G401 (cell line): ENCODE measurements at regions not wholly inside any gene's neighbourhood (a gene's known extent, or its start where the extent isn't known, plus 50 kb on each side); places are given as distances from the start of the nearest gene placed in this dataset.
"Not testable (repeated sequence)": the region's sequence is repeated elsewhere in the genome, so short reads cannot be mapped to it uniquely, and the experiment has no call there.

Source experiments
- DNase-seq: peaks from one replicate; pipeline ENCODE4 v3.0.0-alpha.2; 2015; ENCODE audit warnings: low spot score
- in situ Hi-C: cut with HindIII; loops from 2 replicates; pipeline ENCODE4 v1.10.0; 2016; ENCODE audit warnings: low sequenced_read_pairs, mixed read lengths

DNA sequence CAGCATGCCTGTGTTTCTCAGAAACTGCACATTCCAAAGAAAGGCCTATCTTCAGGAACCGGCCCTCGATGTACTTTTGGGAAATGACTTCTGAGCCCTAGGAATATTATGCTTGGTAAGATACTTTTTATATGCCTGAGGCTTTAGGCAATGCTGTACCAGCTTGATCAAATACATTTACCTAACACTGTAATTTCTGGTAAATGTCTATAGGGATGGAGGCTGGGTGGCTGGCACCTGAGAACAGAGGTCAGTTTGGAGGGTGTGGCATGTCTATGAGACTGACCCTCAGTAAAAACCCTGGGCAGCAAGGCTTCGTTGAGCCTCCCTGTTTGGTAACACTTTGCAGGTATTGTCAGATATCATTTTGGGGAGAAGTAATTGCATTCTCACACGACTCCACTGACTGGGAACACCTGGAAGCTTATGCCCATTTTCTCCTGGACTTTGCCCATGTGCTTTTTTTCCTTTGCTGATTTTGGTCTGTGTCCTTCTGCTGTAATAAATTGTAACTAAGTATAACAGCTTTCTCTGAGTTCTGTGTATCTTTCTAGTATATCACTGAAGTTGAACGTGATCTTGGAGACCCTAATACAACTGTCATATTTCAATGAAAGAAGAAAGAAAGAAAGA is 1339.1 kb downstream of the OLFM4 start:
- no peak for DNase-seq

DNA sequence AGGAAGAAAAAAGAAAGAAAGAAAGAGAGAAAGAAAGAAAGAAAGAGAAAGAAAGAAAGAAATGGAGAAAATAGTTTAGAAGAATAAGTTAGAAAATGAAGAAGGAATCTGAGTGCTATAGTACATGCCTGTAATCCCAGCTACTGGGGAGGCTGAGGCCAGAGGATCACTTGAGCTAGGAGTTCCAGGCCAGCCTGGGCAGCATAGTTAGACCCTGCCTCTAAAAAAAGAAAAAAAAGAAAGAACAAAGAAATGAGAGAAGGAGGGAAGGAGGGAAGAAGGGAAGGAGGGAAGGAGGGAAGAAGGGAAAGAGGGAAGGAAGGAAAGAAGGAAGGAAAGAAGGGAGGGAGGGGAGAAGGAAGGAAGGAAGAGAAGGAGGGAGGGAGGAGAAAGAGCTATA is 1339.8 kb downstream of the OLFM4 start:
- no peak for DNase-seq
- in situ Hi-C loops, result no loop called here

More for the DNA sequence above, 1339.1 kb downstream of the OLFM4 start:
- in situ Hi-C loops, result no loop called here

- in situ Hi-C loops, result no loop called here
- DNase-seq, result peak; percentile 57
These were observed 1344.6 kb downstream of the OLFM4 start for GRCh38 chr13:54373211-54373610.

DNA sequence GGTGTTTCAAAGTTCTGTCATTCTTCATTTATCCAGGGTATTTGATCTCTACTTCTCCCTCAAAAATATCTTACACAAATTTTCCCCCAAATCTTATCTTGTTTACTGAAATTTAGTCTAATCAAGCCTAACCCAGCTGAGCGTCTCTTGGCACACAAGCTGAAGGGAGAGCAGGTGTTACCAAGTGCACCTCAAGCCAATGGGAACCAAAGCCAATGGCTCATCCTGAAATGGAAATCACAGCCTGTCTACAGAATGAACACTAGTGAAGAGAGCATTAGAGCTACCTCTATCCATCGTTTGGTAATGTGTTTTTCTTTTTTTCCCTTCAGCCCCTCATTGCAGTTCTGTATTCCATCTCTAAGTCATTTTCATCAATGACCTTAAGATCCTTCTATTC is 1350.8 kb downstream of the OLFM4 start:
- in situ Hi-C loops, result no loop called here
- DNase-seq, result peak; percentile 71

DNA sequence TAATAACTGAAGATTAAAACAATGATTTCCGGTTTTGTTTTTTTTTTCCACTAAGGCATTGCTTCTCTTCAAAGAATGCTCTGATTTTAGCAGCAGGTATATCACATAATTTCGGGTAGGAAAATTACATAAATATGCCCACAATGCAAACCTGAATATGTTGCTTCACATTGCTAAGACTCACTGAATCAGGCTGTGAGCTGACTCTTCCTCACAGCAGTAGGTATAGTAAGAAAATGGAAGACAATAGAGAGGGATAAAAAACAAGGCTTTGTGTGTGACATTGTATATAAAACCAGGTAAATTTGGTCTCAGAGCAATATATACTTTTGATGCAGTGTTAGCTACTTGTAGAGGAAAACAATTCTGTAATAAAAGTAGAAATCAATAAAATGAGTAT is 1355.0 kb downstream of the OLFM4 start:
- in situ Hi-C loops, result no loop called here
- no peak for DNase-seq

DNA sequence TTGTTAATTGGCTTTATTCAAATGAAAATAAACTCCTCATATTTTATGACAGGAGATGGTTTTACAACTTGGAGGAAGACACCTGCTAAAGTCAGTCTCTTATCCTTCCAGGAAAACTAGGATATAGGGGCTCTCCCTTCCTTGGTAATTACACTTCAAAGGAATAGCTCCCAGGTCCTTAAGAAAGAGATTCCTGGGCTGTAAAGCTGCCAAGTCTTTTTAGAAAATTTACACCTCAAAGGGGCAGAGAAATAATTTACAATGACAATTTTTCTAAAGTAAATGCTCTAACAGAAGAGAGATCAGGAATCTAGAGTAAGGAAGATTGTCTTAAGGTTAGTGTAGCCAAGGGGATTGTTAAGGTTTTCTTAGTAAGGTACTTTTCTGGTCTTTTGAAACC is 1359.0 kb downstream of the OLFM4 start:
- in situ Hi-C loops, result no loop called here

GRCh38 chr13:54390841-54391240 is 1362.2 kb downstream of the OLFM4 start:
- no peak for DNase-seq
- in situ Hi-C loops, result no loop called here

More for the DNA sequence above, 1359.0 kb downstream of the OLFM4 start:
- DNase-seq, result no peak

- no peak for DNase-seq
- in situ Hi-C loops, result no loop called here
These were observed 1365.6 kb downstream of the OLFM4 start for GRCh38 chr13:54394085-54394700.

DNA sequence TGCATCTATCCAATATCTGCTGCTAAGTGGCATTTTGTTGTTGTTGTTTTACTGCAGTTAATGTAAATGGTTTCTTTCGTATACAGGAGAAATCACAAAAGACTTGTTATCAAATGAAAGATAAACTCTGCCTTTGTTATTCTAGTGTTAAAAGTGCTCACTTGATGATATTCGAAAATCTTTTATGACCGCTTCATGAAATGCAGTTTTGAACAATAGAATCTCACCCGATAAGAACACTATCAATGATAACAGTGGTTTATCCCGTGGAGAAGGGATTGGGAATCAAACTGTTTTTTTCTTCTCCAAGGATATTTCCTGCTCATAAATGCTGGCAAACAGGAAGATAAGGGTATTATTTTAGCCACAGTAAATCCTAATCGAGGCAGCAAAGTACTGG is 1366.3 kb downstream of the OLFM4 start:
- in situ Hi-C loops, result no loop called here
- no peak for DNase-seq

GRCh38 chr13:54402495-54402894 is 1373.9 kb downstream of the OLFM4 start:
- in situ Hi-C loops, result no loop called here
- no peak for DNase-seq

- no peak for DNase-seq
These were observed 1387.2 kb downstream of the OLFM4 start for GRCh38 chr13:54415753-54416366.

DNA sequence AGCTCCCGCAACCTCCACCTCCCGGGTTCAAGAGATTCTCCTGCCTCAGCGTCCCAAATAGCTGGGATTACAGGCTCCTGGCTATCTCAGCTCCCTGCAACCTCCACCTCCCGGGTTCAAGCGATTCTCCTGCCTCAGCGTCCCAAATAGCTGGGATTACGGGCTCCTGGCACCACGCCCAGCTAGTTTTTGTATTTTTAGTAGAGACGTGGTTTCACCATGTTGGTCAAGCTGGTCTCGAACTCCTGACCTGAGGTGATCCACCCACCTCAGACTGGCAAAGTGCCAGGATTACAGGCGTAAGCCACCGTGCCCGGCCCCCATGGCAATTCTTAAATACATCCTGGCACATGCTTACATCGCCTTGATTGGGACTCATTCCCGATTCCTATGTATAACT is 1394.3 kb downstream of the OLFM4 start:
- in situ Hi-C loops, DNase-seq: not testable (repeated sequence)

More at GRCh38 chr13:54415753-54416366, 1387.2 kb downstream of the OLFM4 start:
- in situ Hi-C loops, result no loop called here

GRCh38 chr13:54424344-54424743 is 1395.7 kb downstream of the OLFM4 start:
- in situ Hi-C loops, result no loop called here
- DNase-seq, result no peak

GRCh38 chr13:54433493-54434206 is 1405.0 kb downstream of the OLFM4 start:
- DNase-seq, result peak; percentile 32
- in situ Hi-C loops, result no loop called here

DNA sequence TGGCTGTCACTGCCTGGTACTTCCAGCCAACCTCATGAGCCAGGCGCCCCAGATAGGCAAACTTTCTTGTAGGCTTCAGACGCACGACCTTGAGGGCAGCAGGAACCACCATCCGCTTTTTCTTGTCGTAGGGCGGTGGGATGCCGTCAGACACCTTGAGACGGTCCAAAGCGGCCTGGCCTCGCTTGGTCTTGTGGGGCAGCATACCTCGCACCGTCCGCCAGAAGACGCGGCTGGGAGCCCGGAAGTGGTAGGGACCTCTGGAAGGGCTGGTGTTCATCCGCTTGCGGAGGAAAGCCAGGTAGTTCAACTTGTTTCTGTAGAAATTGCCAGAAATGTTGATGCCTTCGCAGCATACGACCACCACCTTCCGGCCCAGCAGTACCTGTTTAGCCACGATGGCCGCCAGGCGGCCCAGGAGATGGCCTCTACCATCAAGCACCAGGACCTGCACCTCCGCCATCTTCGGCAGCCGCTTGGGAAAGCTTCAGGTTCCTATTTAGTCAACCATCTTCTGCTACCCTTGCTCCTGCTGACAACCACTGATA is 1412.3 kb downstream of the OLFM4 start:
- in situ Hi-C loops, DNase-seq: not testable (repeated sequence)

DNA sequence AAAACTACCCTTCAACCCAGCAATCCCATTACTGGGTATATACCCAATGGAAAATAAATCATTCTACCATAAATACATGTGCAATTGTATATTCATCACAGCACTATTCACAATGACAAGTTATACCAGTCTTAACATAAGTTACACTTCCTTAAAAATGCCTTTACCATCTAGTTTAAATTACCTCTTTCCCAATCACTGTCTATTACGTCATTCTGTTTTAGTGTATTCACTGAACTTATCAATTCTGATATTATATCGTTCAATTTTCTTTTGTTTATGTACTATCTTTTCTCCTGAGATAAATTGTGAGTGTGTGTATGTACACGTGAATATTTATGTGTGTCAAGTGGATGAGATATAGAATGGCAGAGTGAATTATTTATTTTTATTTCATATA is 1416.8 kb downstream of the OLFM4 start:
- in situ Hi-C loops, result no loop called here
- DNase-seq, result no peak

DNA sequence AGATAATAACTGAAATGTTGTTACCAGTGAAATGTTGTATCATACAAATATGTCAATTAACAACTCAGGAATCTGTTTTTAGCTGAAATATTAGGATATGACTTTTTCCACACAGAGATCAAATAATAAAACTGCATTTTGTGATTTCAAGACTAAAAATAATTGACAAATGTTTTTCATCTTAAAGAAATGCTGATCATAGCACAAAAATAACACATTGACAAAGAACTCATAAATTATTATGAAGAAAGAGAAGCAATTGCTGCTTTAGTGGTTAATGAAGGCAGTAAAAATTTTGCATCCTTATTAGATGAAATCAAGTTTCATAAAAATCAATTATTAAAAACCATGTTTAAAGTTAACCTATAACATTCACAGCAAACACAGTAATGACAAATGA is 1417.3 kb downstream of the OLFM4 start:
- in situ Hi-C loops, result no loop called here
- DNase-seq, result no peak

DNA sequence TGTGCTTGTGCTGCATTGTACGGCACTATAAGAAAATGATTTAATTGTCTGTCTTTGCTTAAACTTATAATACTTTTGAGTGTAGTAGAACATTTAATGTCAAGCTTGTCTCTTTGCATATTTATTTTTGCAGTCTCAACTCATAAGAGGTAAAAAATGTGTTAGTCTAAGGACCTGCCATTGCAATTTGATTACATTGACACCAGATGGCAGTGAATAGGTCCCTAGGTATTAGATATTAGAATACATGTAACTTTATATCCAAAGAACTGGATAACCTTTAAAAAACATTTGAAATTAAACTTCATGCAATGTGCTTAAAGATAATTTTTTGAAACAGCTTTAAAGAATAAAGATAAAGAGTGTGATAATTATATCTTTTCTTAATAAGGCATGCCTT is 1421.3 kb downstream of the OLFM4 start:
- in situ Hi-C loops, result no loop called here
- no peak for DNase-seq

DNA sequence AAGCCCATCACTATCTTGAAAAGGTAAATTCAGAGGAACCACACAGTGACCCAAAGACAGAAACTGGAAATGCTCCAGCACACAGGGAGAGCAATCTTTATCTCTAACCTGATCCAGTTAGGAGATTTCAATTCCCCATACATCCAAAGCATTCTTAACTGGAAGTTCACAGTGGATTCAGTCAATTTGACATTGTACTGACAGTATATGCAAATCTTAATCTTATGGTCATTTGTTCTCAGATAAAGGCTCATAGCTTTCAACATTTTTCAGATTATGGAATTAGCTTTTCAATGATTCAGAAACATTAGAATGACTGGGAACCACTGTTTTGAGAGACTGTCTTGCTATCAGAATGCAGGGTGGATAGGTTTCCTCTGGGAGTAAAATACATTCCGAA is 1455.6 kb downstream of the OLFM4 start:
- in situ Hi-C loops, result no loop called here
- DNase-seq, result no peak
